C4-2B (cell line): ENCODE measurements at regions not wholly inside any gene's neighbourhood (a gene's known extent, or its start where the extent isn't known, plus 50 kb on each side); places are given as distances from the start of the nearest gene placed in this dataset.

Experiments
- ZFX ChIP-seq: fragments of 450-650 bp; IDR thresholded peaks from 2 replicates; pipeline ENCODE4 v1.6.1; 2017
- TF ChIP-seq, protein P1 (sequence below): fragments of 450-650 bp; conservative IDR thresholded peaks from 2 replicates; pipeline ENCODE4 v1.5.1; 2017; ENCODE audit warnings: mild to moderate bottlenecking

DNA sequence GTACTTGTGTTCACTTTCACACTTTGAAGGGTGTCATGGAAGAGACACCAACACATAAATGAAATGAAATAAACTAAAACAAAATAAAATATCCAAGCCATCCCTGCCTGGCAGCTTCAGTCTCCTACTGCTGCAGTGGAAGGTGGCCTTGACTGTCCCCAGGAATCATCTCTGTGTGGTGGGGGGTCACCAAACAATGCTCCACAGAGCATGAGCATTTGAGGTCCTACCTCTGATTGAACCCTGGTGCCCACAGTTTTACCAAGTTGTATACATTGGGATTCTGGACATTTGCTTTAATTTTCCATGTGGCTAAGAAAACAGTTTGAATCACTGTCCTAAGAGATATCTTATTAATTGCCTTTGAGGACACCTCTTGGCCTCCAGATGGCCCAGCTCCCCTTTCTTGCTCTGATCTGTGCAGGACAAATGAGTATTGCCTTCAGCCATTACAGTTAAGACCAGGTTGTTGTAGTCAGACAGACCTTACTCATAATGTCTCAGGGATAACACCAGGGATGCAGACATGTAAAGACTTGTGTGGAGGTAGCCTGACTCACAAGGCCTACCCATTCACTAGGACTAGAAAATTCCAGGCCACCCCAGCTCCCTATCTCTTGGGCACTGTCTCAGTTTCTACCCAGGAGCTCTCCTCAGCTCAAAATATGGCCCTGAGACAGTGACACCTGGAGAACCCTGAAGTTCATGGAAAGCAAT, 195.0 kb downstream of the MYCN start:
- TF ChIP-seq, protein P1, sequence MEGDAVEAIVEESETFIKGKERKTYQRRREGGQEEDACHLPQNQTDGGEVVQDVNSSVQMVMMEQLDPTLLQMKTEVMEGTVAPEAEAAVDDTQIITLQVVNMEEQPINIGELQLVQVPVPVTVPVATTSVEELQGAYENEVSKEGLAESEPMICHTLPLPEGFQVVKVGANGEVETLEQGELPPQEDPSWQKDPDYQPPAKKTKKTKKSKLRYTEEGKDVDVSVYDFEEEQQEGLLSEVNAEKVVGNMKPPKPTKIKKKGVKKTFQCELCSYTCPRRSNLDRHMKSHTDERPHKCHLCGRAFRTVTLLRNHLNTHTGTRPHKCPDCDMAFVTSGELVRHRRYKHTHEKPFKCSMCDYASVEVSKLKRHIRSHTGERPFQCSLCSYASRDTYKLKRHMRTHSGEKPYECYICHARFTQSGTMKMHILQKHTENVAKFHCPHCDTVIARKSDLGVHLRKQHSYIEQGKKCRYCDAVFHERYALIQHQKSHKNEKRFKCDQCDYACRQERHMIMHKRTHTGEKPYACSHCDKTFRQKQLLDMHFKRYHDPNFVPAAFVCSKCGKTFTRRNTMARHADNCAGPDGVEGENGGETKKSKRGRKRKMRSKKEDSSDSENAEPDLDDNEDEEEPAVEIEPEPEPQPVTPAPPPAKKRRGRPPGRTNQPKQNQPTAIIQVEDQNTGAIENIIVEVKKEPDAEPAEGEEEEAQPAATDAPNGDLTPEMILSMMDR, result no peak
- no peak for TF ChIP-seq ZFX
